ENCODE measurements at regions not wholly inside any gene's neighbourhood (a gene's known extent, or its start where the extent isn't known, plus 50 kb on each side); places are given as distances from the start of the nearest gene placed in this dataset.

- no peak overlapping the region for H2AK5ac ChIP-seq (ENCODE audit: low read depth, low read length)
- FAIRE-seq, result no peak
- H2BK20ac ChIP-seq (ENCODE audit: low read length), result no peak overlapping the region
- no peaks in the 10 kb centered on the region for H3K36me3 ChIP-seq (ENCODE audit: control insufficient read depth in 2 of 4, insufficient read depth in 4 of 4, low read length in 3 of 4)
- no peak overlapping the region for H3K18ac ChIP-seq (ENCODE audit: extremely low read depth, low read length)
- H3K79me1 ChIP-seq (ENCODE audit: low read depth, low read length), result no peaks in the 10 kb centered on the region
- H3K23ac ChIP-seq (ENCODE audit: insufficient read length), result no peak overlapping the region
- H3K4me2 ChIP-seq (ENCODE audit: insufficient read depth in 1 of 2, low read depth in 2 of 2, low read length in 2 of 2), result no peak overlapping the region
- no peak overlapping the region for H2BK5ac ChIP-seq (ENCODE audit: low read depth, low read length)
- H2AFZ ChIP-seq (ENCODE audit: low read length), result peak overlapping the region; percentile 66
- no peaks in the 10 kb centered on the region for H3K4me1 ChIP-seq (replicated peaks in 1 of 4; ENCODE audit: control insufficient read depth in 3 of 4, insufficient read depth in 4 of 4, low read length in 3 of 4)
- H3K14ac ChIP-seq (ENCODE audit: insufficient read length), result no peak overlapping the region
- H4K20me1 ChIP-seq (replicated peaks in 1 of 2; ENCODE audit: control insufficient read depth in 1 of 2, insufficient read depth in 2 of 2, low read length in 2 of 2), result no peaks in the 10 kb centered on the region
- no peak overlapping the region for H2BK12ac ChIP-seq (ENCODE audit: low read depth, low read length)
- WGBS, 2 experiments (ENCODE audit: extremely low coverage in 1 of 2, insufficient coverage in 1 of 2, insufficient read length in 1 of 2, insufficient replicate concordance in 2 of 2, low coverage in 1 of 2, low lambda C conversion rate in 2 of 2, missing lambda C conversion rate in 1 of 2), result 95% methylated on average over 3 of the region's 3 CpGs; no CpG with 5 or more reads in 1 of the 2 experiments
- TF ChIP-seq JUN (IDR thresholded peaks at IDR 0.05; ENCODE audit: low read depth, low read length) (no peak), SIX5 (IDR thresholded peaks at IDR 0.05; ENCODE audit: low read depth, low read length) (no peak), KDM5A (IDR thresholded peaks at IDR 0.05; ENCODE audit: low read length) (no peak), HDAC6 (IDR thresholded peaks at IDR 0.05; ENCODE audit: low read depth, low read length) (no peak), FOSL1 (IDR thresholded peaks at IDR 0.05; ENCODE audit: insufficient read depth, low read depth, low read length) (no peak), KDM1A (IDR thresholded peaks at IDR 0.05; ENCODE audit: borderline replicate concordance, low read length) (no peak), YY1 (IDR thresholded peaks at IDR 0.05; ENCODE audit: low read depth, low read length) (no peak), SUZ12 (IDR thresholded peaks at IDR 0.05; ENCODE audit: low read length) (no peak), NANOG (IDR thresholded peaks at IDR 0.05; ENCODE audit: insufficient read depth, low read depth, low read length, poor library complexity, severe bottlenecking) (no peak), SIRT6 (IDR thresholded peaks at IDR 0.05; ENCODE audit: low read length) (no peak)
- ChIA-PET CTCF (ENCODE audit: partially characterized antibody) (interaction anchor here (1.2 kb wide), 1 partner anchor 171 kb away, joined by 3 read pairs; no protein-coding TSS in a partner anchor), POLR2A (ENCODE audit: partially characterized antibody) (no interaction called here)
- DNase-seq (ENCODE audit: low read depth in 1 of 2, low spot score in 2 of 2), result no peak
- H3K27me3 ChIP-seq (replicated peaks in 1 of 4; ENCODE audit: control insufficient read depth in 3 of 4, extremely low read depth in 1 of 4, insufficient read depth in 3 of 4, low read length in 3 of 4), result no peaks in the 10 kb centered on the region
- no peak overlapping the region for H2BK15ac ChIP-seq (ENCODE audit: low read length)
- H2BK120ac ChIP-seq (replicated peaks; ENCODE audit: low read depth, low read length), result no peak overlapping the region
- H3K56ac ChIP-seq (replicated peaks; ENCODE audit: insufficient read length, low read depth, low read length), result no peak overlapping the region
- no peaks in the 10 kb centered on the region for H3K79me2 ChIP-seq (ENCODE audit: control insufficient read depth in 1 of 2, insufficient read depth in 2 of 2, low read length in 2 of 2)
- no peak overlapping the region for H3K9ac ChIP-seq (replicated peaks in 1 of 4; ENCODE audit: extremely low read depth in 1 of 4, low read depth in 3 of 4, low read length in 3 of 4)
- H3K9me3 ChIP-seq (ENCODE audit: insufficient read depth in 2 of 2, low read depth in 1 of 2, low read length in 1 of 2), result no peaks in the 10 kb centered on the region
- no peak overlapping the region for H4K91ac ChIP-seq (replicated peaks; ENCODE audit: insufficient read length, low read length)
- H4K8ac ChIP-seq (ENCODE audit: extremely low read depth, insufficient read depth, low read length), result no peak overlapping the region
- H3K23me2 ChIP-seq (ENCODE audit: low read depth, low read length), result no peaks in the 10 kb centered on the region
- H3K4ac ChIP-seq (replicated peaks; ENCODE audit: insufficient read length, low read depth, low read length), result no peak overlapping the region
- no peak overlapping the region for H3K27ac ChIP-seq (ENCODE audit: low read depth, low read length)
- H3K4me3 ChIP-seq (ENCODE audit: extremely low read depth in 1 of 4, insufficient read depth in 2 of 4, low read depth in 3 of 4, low read length in 4 of 4), result no peak overlapping the region
- no peak overlapping the region for H4K5ac ChIP-seq (ENCODE audit: insufficient read length, low read depth, low read length)
Measured at GRCh38 chr11:95531116-95531515, 258.5 kb downstream of the FAM76B start.
